ENCODE measurements at regions not wholly inside any gene's neighbourhood (a gene's known extent, or its start where the extent isn't known, plus 50 kb on each side); places are given as distances from the start of the nearest gene placed in this dataset.
"Not testable (repeated sequence)": the region's sequence is repeated elsewhere in the genome, so short reads cannot be mapped to it uniquely, and the experiment has no call there.

- Mint-ChIP-seq H3K27me3 (ENCODE audit: unreplicated experiment) (peaks cover 1% of the 10 kb centered on the region), H3K4me1 (ENCODE audit: unreplicated experiment) (no peaks in the 10 kb centered on the region), H3K36me3 (ENCODE audit: low read depth, unreplicated experiment) (no peaks in the 10 kb centered on the region), H3K4me3 (ENCODE audit: unreplicated experiment) (no peak overlapping the region), H3K27ac (ENCODE audit: unreplicated experiment) (no peak overlapping the region), H3K9me3 (ENCODE audit: unreplicated experiment) (no peaks in the 10 kb centered on the region)
- TF ChIP-seq, protein P1, sequence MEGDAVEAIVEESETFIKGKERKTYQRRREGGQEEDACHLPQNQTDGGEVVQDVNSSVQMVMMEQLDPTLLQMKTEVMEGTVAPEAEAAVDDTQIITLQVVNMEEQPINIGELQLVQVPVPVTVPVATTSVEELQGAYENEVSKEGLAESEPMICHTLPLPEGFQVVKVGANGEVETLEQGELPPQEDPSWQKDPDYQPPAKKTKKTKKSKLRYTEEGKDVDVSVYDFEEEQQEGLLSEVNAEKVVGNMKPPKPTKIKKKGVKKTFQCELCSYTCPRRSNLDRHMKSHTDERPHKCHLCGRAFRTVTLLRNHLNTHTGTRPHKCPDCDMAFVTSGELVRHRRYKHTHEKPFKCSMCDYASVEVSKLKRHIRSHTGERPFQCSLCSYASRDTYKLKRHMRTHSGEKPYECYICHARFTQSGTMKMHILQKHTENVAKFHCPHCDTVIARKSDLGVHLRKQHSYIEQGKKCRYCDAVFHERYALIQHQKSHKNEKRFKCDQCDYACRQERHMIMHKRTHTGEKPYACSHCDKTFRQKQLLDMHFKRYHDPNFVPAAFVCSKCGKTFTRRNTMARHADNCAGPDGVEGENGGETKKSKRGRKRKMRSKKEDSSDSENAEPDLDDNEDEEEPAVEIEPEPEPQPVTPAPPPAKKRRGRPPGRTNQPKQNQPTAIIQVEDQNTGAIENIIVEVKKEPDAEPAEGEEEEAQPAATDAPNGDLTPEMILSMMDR (IDR thresholded peaks at IDR 0.05; ENCODE audit: unreplicated experiment) = no peak
- no peak for DNase-seq (ENCODE audit: low spot score)
Observed at GRCh38 chr6:94902974-94903628, 674.2 kb upstream of the MANEA start.

DNA sequence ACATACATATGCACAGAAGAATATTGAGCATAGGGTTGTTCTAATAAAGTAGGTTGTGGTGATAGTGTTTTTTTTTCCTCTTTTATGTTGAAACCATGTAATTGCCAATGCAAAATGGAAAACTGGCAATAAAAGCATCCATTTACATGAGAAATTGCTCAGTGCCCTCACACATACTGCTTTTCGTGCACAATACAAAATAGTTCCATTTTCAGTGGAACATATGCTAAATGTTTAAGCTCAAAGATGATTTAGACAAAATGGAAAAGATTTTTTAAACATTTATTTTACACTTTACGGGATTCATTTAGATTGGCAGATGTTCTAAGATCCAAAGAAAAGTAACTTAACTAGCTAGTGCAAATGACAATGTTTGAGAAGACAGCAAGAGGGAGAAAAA, 678.1 kb upstream of the MANEA start:
- DNase-seq (ENCODE audit: low spot score) = no peak
- Mint-ChIP-seq H3K9me3 (ENCODE audit: unreplicated experiment) (no peaks in the 10 kb centered on the region), H3K4me3 (ENCODE audit: unreplicated experiment) (no peak overlapping the region), H3K27me3 (ENCODE audit: unreplicated experiment) (peaks cover 1% of the 10 kb centered on the region), H3K4me1 (ENCODE audit: unreplicated experiment) (no peaks in the 10 kb centered on the region), H3K36me3 (ENCODE audit: low read depth, unreplicated experiment) (no peaks in the 10 kb centered on the region), H3K27ac (ENCODE audit: unreplicated experiment) (no peak overlapping the region)
- TF ChIP-seq, protein P1 (IDR thresholded peaks at IDR 0.05; ENCODE audit: unreplicated experiment) = no peak

GRCh38 chr6:94894300-94894699, 683.0 kb upstream of the MANEA start:
- no peak overlapping the region for H3K27ac Mint-ChIP-seq (ENCODE audit: unreplicated experiment)
- no peaks in the 10 kb centered on the region for H3K36me3 Mint-ChIP-seq (ENCODE audit: low read depth, unreplicated experiment)
- TF ChIP-seq, protein P1 (IDR thresholded peaks at IDR 0.05; ENCODE audit: unreplicated experiment) = no peak
- no peaks in the 10 kb centered on the region for H3K4me1 Mint-ChIP-seq (ENCODE audit: unreplicated experiment)
- no peaks in the 10 kb centered on the region for H3K9me3 Mint-ChIP-seq (ENCODE audit: unreplicated experiment)
- DNase-seq (ENCODE audit: low spot score) = no peak
- H3K27me3 Mint-ChIP-seq (ENCODE audit: unreplicated experiment) = no peaks in the 10 kb centered on the region
- H3K4me3 Mint-ChIP-seq (ENCODE audit: unreplicated experiment) = no peak overlapping the region

DNA sequence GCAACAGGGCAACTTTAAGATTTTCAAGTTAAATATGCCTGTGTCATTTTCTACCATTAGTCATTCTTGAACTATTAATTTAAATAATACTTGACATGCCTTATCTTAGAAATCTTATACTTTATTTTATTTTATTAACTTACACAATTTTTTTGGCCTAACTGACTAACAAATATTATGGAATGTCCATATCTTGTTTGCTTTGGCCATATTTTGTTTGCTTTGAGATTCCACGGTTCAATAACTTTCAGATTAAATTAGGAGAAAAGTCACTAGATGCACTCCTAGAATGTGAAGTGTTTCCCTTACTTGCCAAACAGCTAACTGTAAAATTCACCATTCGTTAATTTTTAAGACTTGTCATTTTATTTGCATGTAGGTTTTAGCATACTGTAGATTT, 684.0 kb upstream of the MANEA start:
- Mint-ChIP-seq H3K36me3 (ENCODE audit: low read depth, unreplicated experiment) (no peaks in the 10 kb centered on the region), H3K9me3 (ENCODE audit: unreplicated experiment) (no peaks in the 10 kb centered on the region), H3K4me1 (ENCODE audit: unreplicated experiment) (no peaks in the 10 kb centered on the region), H3K4me3 (ENCODE audit: unreplicated experiment) (no peak overlapping the region), H3K27ac (ENCODE audit: unreplicated experiment) (no peak overlapping the region), H3K27me3 (ENCODE audit: unreplicated experiment) (no peaks in the 10 kb centered on the region)
- no peak for DNase-seq (ENCODE audit: low spot score)
- TF ChIP-seq, protein P1 (IDR thresholded peaks at IDR 0.05; ENCODE audit: unreplicated experiment) = no peak

GRCh38 chr6:94873819-94874218, 703.5 kb upstream of the MANEA start:
- not testable (repeated sequence) for H3K27ac Mint-ChIP-seq (ENCODE audit: unreplicated experiment); H3K9me3 Mint-ChIP-seq (ENCODE audit: unreplicated experiment); H3K4me1 Mint-ChIP-seq (ENCODE audit: unreplicated experiment); H3K27me3 Mint-ChIP-seq (ENCODE audit: unreplicated experiment); H3K4me3 Mint-ChIP-seq (ENCODE audit: unreplicated experiment); DNase-seq (ENCODE audit: low spot score); H3K36me3 Mint-ChIP-seq (ENCODE audit: low read depth, unreplicated experiment)

All from endothelial cell (in vitro differentiated cells).